AG09319 (cell line): ENCODE measurements at regions not wholly inside any gene's neighbourhood (a gene's known extent, or its start where the extent isn't known, plus 50 kb on each side); places are given as distances from the start of the nearest gene placed in this dataset.

ENCODE experiments used
- DNase-seq: peaks from one replicate; pipeline ENCODE4 v3.0.0-alpha.2; 2010; ENCODE audit warnings: low read depth; ENCODE audit errors: extremely low read depth
- TF ChIP-seq, protein P1 (sequence below): IDR thresholded peaks from 2 replicates; pipeline ENCODE4 v1.5.1; 2011; ENCODE audit warnings: low read depth, mild to moderate bottlenecking, inconsistent platforms, low read length, moderate library complexity

DNA sequence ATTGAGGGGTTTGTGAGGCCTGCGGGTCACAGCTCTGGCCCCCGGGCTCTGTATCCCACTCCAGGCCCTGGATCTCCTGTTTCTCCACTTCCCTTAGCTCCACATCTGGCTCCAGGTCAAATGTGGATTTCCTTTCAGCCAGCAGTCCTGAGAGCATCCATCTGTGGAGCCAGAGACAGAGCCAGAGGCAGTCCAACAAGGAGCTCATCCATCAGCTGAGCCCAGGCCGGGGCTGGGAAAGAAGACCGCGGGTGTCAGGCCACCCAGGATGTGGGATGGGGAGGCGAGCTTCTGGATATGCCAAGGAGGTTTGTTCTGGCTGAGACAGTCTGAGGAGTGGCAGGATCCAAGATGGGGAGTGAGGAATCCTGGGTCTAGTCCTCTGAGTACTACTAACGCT is 91.7 kb downstream of the EFNB1 start:
- no peak for DNase-seq
- TF ChIP-seq, protein P1, sequence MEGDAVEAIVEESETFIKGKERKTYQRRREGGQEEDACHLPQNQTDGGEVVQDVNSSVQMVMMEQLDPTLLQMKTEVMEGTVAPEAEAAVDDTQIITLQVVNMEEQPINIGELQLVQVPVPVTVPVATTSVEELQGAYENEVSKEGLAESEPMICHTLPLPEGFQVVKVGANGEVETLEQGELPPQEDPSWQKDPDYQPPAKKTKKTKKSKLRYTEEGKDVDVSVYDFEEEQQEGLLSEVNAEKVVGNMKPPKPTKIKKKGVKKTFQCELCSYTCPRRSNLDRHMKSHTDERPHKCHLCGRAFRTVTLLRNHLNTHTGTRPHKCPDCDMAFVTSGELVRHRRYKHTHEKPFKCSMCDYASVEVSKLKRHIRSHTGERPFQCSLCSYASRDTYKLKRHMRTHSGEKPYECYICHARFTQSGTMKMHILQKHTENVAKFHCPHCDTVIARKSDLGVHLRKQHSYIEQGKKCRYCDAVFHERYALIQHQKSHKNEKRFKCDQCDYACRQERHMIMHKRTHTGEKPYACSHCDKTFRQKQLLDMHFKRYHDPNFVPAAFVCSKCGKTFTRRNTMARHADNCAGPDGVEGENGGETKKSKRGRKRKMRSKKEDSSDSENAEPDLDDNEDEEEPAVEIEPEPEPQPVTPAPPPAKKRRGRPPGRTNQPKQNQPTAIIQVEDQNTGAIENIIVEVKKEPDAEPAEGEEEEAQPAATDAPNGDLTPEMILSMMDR = no peak

DNA sequence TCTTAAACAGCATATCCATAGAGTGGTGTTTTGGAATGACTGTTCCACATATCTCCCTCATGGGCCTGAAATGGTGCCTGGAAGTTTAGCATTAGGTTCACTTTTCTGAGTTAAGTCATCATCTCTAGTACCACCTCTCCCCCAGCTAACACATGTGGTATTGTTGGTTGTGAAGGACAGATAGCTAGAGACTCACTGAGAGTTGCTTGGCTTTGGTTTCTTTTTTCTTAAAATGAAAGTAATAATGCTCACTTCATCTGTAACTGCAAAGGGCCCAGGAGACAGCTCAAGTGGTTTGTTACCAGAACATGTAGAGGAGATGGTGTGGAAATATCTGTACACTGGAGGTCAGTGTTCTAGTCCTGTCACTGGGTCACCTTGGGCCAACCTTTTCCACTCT is 90.9 kb downstream of the EFNB1 start:
- DNase-seq = no peak
- TF ChIP-seq, protein P1 = no peak

DNA sequence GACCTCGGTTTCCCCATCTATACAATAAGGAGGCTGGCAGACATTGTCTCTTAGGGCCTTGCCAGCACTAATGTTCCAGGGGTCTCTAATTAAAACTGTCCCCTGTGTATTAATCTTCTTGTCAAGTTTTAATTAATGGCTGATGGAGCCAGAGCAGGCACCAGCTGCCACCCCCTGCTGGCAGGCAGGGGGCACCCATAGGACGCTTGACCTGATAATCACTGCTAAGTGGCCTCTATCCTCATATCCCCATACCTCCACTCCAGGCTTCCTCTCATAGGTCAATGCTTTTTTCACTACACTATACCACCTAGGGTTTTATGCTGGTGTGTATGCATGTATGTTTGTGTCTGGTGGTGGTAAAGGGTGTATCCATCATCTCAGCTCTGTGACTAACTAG is 89.4 kb downstream of the EFNB1 start:
- TF ChIP-seq, protein P1 = no peak
- no peak for DNase-seq

DNA sequence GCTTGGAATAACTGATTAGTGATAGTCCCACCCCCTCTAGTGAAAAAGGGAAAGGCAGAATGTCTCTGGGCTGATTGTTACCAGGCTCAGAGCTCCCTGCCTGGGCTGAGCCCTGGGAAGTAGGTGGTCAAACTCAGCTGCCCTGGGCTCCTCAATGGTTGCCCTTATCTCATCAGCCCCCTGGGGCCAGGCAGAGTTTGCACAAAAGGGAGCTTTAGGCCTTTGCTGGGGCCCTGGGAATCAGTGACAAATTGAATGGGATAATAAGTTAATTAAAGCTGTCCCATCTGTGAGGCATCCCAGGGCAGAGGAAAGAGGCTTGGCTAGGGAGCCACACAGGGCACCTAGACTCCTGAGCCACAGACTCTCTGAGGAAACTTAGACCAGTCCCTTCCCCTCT is 89.0 kb downstream of the EFNB1 start:
- DNase-seq = no peak
- TF ChIP-seq, protein P1 = no peak

DNA sequence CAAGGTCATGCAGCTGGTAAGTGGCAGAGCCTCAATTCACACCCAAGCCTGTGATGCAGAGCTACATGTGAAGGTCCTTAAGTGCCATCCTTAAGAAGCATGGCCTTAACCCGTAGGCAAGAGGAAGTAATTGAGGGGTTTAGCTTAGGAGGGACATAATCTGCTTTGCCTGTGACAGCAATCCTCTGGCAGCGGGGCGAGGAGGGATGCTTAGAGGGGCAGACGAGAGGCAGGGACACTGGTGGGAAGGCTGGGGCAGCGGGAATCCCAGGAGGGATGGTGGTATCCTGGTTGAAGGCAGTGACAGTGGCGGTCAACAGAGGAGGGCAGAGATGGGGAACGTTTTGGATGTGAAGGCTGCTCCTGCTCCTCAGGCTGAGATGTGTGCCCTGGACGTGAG is 88.1 kb downstream of the EFNB1 start:
- no peak for DNase-seq
- TF ChIP-seq, protein P1 = no peak

DNA sequence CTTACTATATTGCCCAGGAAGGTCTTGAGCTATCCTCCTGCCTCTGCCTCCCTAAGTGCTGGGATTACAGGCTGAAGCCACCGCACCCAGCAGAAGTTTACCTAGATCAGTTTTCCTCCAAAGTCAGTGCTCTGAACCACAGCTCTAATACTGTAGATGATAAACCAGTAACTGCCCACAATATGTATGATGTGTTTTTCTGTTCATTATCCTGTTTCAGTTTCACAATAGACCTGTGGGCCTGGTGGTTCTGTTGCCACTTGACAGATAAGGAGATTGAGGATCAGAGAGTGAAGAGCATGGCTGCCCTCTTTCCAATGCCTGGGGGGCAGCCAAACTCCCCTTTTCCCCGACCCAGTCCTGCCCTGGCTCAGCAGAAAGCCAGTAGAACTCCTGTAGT is 87.0 kb downstream of the EFNB1 start:
- TF ChIP-seq, protein P1 = no peak
- no peak for DNase-seq

DNA sequence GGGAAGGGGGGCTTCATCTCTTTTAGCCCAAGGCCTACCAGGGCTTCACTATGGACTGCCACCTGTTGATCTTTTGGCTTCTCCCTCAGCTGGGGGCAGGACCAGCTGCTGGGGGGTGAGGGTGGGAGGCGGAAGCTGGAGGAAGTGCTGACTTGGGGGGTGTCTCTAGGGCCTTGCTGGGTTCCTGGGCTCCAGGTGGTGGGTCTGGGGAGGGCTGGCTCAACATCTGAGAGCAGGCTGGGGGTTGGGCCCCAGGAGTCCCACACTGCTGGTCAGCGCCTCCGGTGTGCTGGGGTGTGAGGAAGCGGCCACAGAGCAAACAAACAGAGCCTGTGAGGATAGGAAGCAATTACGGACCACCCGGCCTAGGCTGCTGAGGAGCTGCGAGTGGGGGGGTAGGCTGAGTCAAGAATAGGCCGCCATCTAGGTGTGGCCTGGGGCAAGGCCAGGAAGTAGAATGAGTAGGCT is 85.7 kb downstream of the EFNB1 start:
- no peak for DNase-seq
- TF ChIP-seq, protein P1 = no peak
